ENCODE measurements at regions not wholly inside any gene's neighbourhood (a gene's known extent, or its start where the extent isn't known, plus 50 kb on each side); places are given as distances from the start of the nearest gene placed in this dataset.

DNA sequence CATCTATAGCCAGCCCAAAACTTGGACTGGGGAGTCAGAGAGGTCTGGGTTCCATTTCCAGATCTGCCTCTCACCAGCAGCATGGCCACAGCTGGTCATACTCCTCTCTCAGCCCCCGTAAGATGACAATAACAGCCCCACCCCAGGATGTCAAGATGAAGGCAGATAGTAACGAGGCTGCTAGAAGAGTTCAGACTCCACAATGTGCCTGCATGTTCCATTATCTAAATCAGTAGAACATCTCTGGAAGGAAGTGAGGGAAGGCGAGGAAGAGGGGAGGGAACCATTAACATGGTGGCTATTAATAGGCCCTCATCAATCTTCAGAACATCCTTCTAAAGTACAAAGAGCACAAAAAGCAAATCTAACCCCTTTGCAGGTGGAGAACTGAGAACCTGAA is 98.0 kb upstream of the KCNG1 start:
- TF ChIP-seq, protein P1, sequence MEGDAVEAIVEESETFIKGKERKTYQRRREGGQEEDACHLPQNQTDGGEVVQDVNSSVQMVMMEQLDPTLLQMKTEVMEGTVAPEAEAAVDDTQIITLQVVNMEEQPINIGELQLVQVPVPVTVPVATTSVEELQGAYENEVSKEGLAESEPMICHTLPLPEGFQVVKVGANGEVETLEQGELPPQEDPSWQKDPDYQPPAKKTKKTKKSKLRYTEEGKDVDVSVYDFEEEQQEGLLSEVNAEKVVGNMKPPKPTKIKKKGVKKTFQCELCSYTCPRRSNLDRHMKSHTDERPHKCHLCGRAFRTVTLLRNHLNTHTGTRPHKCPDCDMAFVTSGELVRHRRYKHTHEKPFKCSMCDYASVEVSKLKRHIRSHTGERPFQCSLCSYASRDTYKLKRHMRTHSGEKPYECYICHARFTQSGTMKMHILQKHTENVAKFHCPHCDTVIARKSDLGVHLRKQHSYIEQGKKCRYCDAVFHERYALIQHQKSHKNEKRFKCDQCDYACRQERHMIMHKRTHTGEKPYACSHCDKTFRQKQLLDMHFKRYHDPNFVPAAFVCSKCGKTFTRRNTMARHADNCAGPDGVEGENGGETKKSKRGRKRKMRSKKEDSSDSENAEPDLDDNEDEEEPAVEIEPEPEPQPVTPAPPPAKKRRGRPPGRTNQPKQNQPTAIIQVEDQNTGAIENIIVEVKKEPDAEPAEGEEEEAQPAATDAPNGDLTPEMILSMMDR (IDR thresholded peaks at IDR 0.05; ENCODE audit: low read depth, low read length, poor library complexity, severe bottlenecking) = no peak
- TF ChIP-seq EZH2phosphoT487 (IDR thresholded peaks at IDR 0.05; ENCODE audit: borderline replicate concordance, low read length) = no peak

Data from DOHH2 (cell line).